SKM-1 treated with dmso at 0.1 percent for 144 hours (cell line): ENCODE measurements at regions not wholly inside any gene's neighbourhood (a gene's known extent, or its start where the extent isn't known, plus 50 kb on each side); places are given as distances from the start of the nearest gene placed in this dataset.

ENCODE experiments used
- DNase-seq: peaks from one replicate; lab custom pipeline; 2025; ENCODE audit not compliant: unreplicated experiment; lab: John Stamatoyannopoulos, UW

GRCh38 chr1:71191520-71191919, 110.7 kb upstream of the ZRANB2 start:
- no peak for DNase-seq

GRCh38 chr1:71190843-71191242, 110.0 kb upstream of the ZRANB2 start:
- DNase-seq: no peak

GRCh38 chr1:71184410-71184809, 103.6 kb upstream of the ZRANB2 start:
- no peak for DNase-seq

- no peak for DNase-seq
These were observed 99.2 kb upstream of the ZRANB2 start for GRCh38 chr1:71179997-71180396.

- DNase-seq: no peak
These were observed 90.1 kb upstream of the ZRANB2 start for GRCh38 chr1:71170925-71171324.

GRCh38 chr1:71167505-71167904, 86.7 kb upstream of the ZRANB2 start:
- no peak for DNase-seq

- no peak for DNase-seq
These were observed 85.6 kb upstream of the ZRANB2 start for GRCh38 chr1:71166178-71167173.

- no peak for DNase-seq
These were observed 76.9 kb upstream of the ZRANB2 start for GRCh38 chr1:71157715-71158114.

- no peak for DNase-seq
These were observed 76.3 kb upstream of the ZRANB2 start for GRCh38 chr1:71157151-71157550.

- DNase-seq: no peak
These were observed 75.8 kb upstream of the ZRANB2 start for GRCh38 chr1:71156590-71156989.

GRCh38 chr1:71154429-71154828, 73.6 kb upstream of the ZRANB2 start:
- DNase-seq: no peak

GRCh38 chr1:71153826-71154225, 73.0 kb upstream of the ZRANB2 start:
- DNase-seq: no peak

- DNase-seq: no peak
These were observed 67.0 kb upstream of the ZRANB2 start for GRCh38 chr1:71147637-71148360.

GRCh38 chr1:71135571-71135970, 54.7 kb upstream of the ZRANB2 start:
- no peak for DNase-seq
